Loucy (cell line): ENCODE measurements at regions not wholly inside any gene's neighbourhood (a gene's known extent, or its start where the extent isn't known, plus 50 kb on each side); places are given as distances from the start of the nearest gene placed in this dataset.
A peak's percentile ranks its signal among the peaks of the same experiment; 100 is the strongest.

ENCODE experiments used
- H2AFZ ChIP-seq: fragments of 200-600 bp; sonication (generic); 2 replicates; pipeline ENCODE4 v1.6.0; 2016; ENCODE audit warnings: antibody characterized with exemption, mild to moderate bottlenecking, low read length, moderate library complexity
- H3F3A ChIP-seq: fragments of 200-600 bp; 2 replicates; pipeline ENCODE4 v1.6.0; 2016; ENCODE audit warnings: antibody characterized with exemption, low read depth, mild to moderate bottlenecking
- H3K27me3 ChIP-seq: fragments of 200-600 bp; sonication (generic); 2 replicates; pipeline ENCODE4 v1.6.1; 2014; ENCODE audit warnings: low read length, mild to moderate bottlenecking; ENCODE audit not compliant: insufficient read depth, poor library complexity, severe bottlenecking
- H3K36me3 ChIP-seq: fragments of 200-600 bp; sonication (generic); 2 replicates; pipeline ENCODE4 v1.6.1; 2016; ENCODE audit warnings: low read length; ENCODE audit not compliant: insufficient read depth
- H3K4me1 ChIP-seq: fragments of 200-600 bp; sonication (generic); 2 replicates; pipeline ENCODE4 v1.5.1; 2014; ENCODE audit warnings: low read length, mild to moderate bottlenecking; ENCODE audit not compliant: insufficient read depth, poor library complexity, severe bottlenecking
- H3K4me2 ChIP-seq: fragments of 200-600 bp; sonication (generic); 2 replicates; pipeline ENCODE4 v1.6.0; 2014; ENCODE audit warnings: antibody characterized with exemption, low read length, low read depth, mild to moderate bottlenecking; ENCODE audit not compliant: poor library complexity, severe bottlenecking
- H3K4me3 ChIP-seq: fragments of 200-600 bp; sonication (generic); 2 replicates; pipeline ENCODE4 v1.5.1; 2014; ENCODE audit warnings: low read length, mild to moderate bottlenecking, mixed read lengths; ENCODE audit not compliant: poor library complexity, severe bottlenecking
- H3K79me2 ChIP-seq: fragments of 200-600 bp; sonication (generic); 2 replicates; pipeline ENCODE4 v1.6.1; 2014; ENCODE audit warnings: low read length; ENCODE audit not compliant: insufficient read depth
- H3K9ac ChIP-seq: fragments of 200-600 bp; sonication (generic); 2 replicates; pipeline ENCODE4 v1.6.0; 2014; ENCODE audit warnings: mild to moderate bottlenecking, low read depth, low read length, moderate library complexity; ENCODE audit not compliant: poor library complexity, severe bottlenecking
- H3K9me2 ChIP-seq: fragments of 200-600 bp; sonication (generic); replicated peaks from 2 replicates; pipeline ENCODE4 v1.6.1; 2016; ENCODE audit warnings: low read depth, low read length, mixed read lengths
- H3K9me3 ChIP-seq: fragments of 200-600 bp; sonication (generic); 2 replicates; pipeline ENCODE4 v1.6.1; 2014; ENCODE audit warnings: mild to moderate bottlenecking, antibody characterized with exemption, low read length, low read depth; ENCODE audit not compliant: insufficient read depth
- H4K20me1 ChIP-seq: fragments of 200-600 bp; sonication (generic); 2 replicates; pipeline ENCODE4 v1.6.0; 2014; ENCODE audit warnings: antibody characterized with exemption, low read length, mild to moderate bottlenecking; ENCODE audit not compliant: insufficient read depth, poor library complexity, severe bottlenecking
- EZH2phosphoT487 ChIP-seq: fragments of 200-600 bp; IDR thresholded peaks from 2 replicates; pipeline ENCODE4 v1.6.1; 2018; ENCODE audit warnings: antibody characterized with exemption, mild to moderate bottlenecking, moderate library complexity, borderline replicate concordance
- TF ChIP-seq, protein P1 (sequence below): fragments of 200-600 bp; sonication (generic); conservative IDR thresholded peaks from 2 replicates; pipeline ENCODE4 v1.5.1; 2014; ENCODE audit warnings: mild to moderate bottlenecking, antibody characterized with exemption, low read length

DNA sequence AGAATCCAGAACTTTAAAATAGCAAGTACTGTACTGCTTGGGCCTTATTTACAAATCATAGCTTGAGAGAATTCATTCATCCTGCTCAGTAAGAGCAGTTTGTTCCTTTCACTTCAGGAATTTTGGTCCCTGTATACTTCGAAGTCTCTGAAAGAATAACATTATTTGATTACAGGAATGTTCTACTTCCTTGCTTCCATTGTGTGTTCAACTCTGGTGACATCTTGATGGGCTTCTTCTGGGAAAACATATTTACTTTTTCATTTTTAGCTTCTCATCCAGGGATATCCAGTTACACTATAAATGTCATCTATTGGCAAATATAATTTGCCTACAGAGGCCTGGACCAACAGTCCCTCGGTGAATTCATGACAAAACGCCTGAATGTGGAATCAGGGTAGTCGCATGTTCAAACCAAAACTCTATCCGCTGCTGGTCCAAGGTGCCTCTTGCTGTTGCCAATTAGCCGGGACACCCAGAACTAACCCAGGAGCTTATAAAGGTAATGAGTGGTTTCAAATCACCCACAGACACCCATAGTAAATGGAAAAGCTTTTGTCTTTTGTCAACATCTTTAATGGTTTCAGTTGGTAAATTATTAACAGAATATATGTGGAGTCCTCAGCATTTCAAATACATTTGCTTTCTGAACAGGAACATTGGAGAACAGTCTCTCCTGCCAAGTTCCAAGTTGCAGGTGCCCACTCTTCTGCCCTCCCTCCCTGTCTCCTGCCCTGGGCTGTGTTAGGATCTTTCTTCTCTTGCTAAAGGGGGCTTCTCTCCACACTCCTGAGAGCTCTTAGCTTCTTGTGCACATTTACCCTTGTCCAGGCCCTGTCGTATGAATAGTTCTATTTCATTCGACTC lies 162.5 kb upstream of the CITED2 start:
- Histone ChIP-seq H2AFZ (no peak overlapping the region), H3K4me3 (no peak overlapping the region), H3K4me2 (no peak overlapping the region), H3K36me3 (no peaks in the 10 kb centered on the region), H3K9me2 (no peaks in the 10 kb centered on the region), H3K27me3 (no peaks in the 10 kb centered on the region), H3K79me2 (no peaks in the 10 kb centered on the region), H4K20me1 (no peaks in the 10 kb centered on the region), H3K9ac (no peak overlapping the region), H3K4me1 (peaks cover 11% of the 10 kb centered on the region), H3K9me3 (no peaks in the 10 kb centered on the region), H3F3A (no peaks in the 10 kb centered on the region)
- TF ChIP-seq, protein P1, sequence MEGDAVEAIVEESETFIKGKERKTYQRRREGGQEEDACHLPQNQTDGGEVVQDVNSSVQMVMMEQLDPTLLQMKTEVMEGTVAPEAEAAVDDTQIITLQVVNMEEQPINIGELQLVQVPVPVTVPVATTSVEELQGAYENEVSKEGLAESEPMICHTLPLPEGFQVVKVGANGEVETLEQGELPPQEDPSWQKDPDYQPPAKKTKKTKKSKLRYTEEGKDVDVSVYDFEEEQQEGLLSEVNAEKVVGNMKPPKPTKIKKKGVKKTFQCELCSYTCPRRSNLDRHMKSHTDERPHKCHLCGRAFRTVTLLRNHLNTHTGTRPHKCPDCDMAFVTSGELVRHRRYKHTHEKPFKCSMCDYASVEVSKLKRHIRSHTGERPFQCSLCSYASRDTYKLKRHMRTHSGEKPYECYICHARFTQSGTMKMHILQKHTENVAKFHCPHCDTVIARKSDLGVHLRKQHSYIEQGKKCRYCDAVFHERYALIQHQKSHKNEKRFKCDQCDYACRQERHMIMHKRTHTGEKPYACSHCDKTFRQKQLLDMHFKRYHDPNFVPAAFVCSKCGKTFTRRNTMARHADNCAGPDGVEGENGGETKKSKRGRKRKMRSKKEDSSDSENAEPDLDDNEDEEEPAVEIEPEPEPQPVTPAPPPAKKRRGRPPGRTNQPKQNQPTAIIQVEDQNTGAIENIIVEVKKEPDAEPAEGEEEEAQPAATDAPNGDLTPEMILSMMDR = no peak
- TF ChIP-seq EZH2phosphoT487 = no peak

DNA sequence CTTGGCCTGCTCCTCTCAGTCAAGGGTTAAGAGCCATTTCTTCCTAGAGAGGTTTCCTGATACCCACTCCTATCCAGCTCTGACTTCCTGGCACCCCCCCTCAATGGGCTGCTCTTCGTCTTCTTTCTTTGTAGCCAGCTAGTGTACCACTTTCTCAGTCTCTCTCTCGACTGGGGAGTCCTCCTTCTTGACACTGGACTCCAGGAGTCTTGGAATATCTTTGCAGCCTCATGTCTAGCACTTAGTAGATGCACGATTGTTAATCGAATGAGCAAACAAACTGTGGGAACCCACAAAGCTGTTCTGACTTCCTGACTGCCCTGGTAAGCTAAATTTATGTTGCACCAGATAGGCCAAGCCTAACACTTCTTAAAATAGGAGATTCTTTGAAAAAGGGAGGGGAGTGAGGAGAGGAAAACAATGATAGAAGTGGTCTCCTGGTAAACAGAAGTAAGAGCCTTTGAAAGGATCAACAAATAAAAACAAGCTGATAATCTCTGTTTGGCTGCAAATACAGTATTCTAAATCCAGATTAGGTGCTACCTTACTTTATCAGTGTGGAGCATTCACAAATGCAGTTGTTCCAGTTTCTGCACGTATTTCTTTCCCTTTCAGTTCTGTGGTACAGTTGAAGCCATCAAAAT lies 160.1 kb upstream of the CITED2 start:
- Histone ChIP-seq H3K79me2 (no peaks in the 10 kb centered on the region), H3K4me3 (no peak overlapping the region), H3K9me2 (no peaks in the 10 kb centered on the region), H2AFZ (peak overlapping the region; percentile 62), H3F3A (no peaks in the 10 kb centered on the region), H3K4me1 (peaks cover 11% of the 10 kb centered on the region), H4K20me1 (no peaks in the 10 kb centered on the region), H3K4me2 (peak overlapping the region; percentile 45), H3K36me3 (no peaks in the 10 kb centered on the region), H3K27me3 (no peaks in the 10 kb centered on the region), H3K9me3 (no peaks in the 10 kb centered on the region), H3K9ac (no peak overlapping the region)
- no peak for TF ChIP-seq EZH2phosphoT487
- TF ChIP-seq, protein P1 = no peak

DNA sequence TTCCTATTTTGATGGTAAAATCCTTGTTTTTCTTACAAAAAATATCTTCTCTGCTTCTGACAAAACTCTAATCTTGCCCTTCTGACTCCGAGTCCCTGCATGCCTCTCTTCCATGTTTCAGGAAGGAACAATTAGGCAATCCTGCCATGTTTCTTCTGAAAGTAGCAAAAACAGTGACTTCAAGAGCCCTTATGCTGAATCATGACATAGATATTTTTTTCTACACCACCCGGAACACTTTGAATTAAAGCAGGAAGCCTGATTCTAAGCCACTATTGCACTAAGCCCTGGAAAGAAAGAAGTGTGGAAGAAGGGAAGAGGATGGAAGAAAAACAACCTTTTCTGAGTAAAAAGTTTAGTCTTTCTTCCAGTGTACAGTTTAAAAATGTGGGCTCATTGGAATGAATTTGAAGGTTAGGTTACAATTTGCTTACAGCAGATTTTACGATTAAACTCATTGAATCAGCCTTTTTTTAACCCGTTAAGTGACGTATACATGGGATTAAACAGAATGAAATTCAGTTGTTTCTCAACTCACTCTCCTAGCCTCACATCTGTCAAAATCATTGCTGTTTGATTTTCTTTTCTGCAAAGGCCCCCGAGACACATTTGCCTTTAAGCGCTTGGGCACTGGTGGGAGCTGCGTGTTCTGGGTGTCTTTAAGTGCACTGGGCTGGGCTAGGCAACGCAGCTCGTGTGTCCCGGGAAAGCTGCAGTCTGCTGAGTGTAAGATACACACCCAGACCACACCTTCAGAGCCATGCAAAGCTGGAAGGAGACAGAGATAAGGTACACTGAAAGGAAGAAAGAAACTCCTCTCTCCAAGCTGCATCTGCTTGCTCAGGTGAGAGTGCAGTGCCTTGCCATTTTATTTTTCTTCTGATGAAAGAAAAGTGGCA lies 159.4 kb upstream of the CITED2 start:
- Histone ChIP-seq H3K9me3 (no peaks in the 10 kb centered on the region), H3K27me3 (no peaks in the 10 kb centered on the region), H3K4me1 (peaks cover 11% of the 10 kb centered on the region), H3K36me3 (no peaks in the 10 kb centered on the region), H4K20me1 (no peaks in the 10 kb centered on the region), H2AFZ (peak overlapping the region; percentile 62; the same call in 1 of the 2 replicates), H3K4me3 (no peak overlapping the region), H3F3A (no peaks in the 10 kb centered on the region), H3K4me2 (peak overlapping the region; percentile 45), H3K9ac (no peak overlapping the region), H3K9me2 (no peaks in the 10 kb centered on the region), H3K79me2 (no peaks in the 10 kb centered on the region)
- no peak for TF ChIP-seq EZH2phosphoT487
- TF ChIP-seq, protein P1 = no peak
